ENCODE measurements at regions not wholly inside any gene's neighbourhood (a gene's known extent, or its start where the extent isn't known, plus 50 kb on each side); places are given as distances from the start of the nearest gene placed in this dataset.

- Mint-ChIP-seq H3K27ac (no peak overlapping the region), H3K9me3 (no peaks in the 10 kb centered on the region), H3K4me3 (no peak overlapping the region), H3K36me3 (ENCODE audit: low read depth) (no peaks in the 10 kb centered on the region), H3K4me1 (ENCODE audit: low read depth) (peaks cover 6% of the 10 kb centered on the region; the same call in 1 of the 2 replicates), H3K27me3 (ENCODE audit: insufficient read depth) (peaks cover 8% of the 10 kb centered on the region)
- DNase-seq: no peak
- no peak for TF ChIP-seq CTCF (IDR thresholded peaks at IDR 0.05)
These were observed 454.6 kb downstream of the SOX6 start for GRCh38 chr11:15901790-15902189.

GRCh38 chr11:15903246-15903645 is 453.1 kb downstream of the SOX6 start:
- Mint-ChIP-seq H3K36me3 (ENCODE audit: low read depth) (no peaks in the 10 kb centered on the region), H3K4me3 (no peak overlapping the region), H3K27me3 (ENCODE audit: insufficient read depth) (0 out of 2 replicates have a peak, but pooled peaks cover 4% of the 10 kb centered on the region), H3K27ac (no peak overlapping the region), H3K4me1 (ENCODE audit: low read depth) (no peaks in the 10 kb centered on the region), H3K9me3 (no peaks in the 10 kb centered on the region)
- TF ChIP-seq CTCF (IDR thresholded peaks at IDR 0.05): no peak
- DNase-seq: no peak

- Mint-ChIP-seq H3K4me1 (ENCODE audit: low read depth) (no peaks in the 10 kb centered on the region), H3K4me3 (no peak overlapping the region), H3K27ac (no peak overlapping the region), H3K27me3 (ENCODE audit: insufficient read depth) (0 out of 2 replicates have a peak, but pooled peaks cover 4% of the 10 kb centered on the region), H3K36me3 (ENCODE audit: low read depth) (no peaks in the 10 kb centered on the region), H3K9me3 (no peaks in the 10 kb centered on the region)
- no peak for DNase-seq
- no peak for TF ChIP-seq CTCF (IDR thresholded peaks at IDR 0.05)
These were observed 450.8 kb downstream of the SOX6 start for GRCh38 chr11:15905366-15906104.

- Mint-ChIP-seq H3K4me3 (no peak overlapping the region), H3K9me3 (no peaks in the 10 kb centered on the region), H3K4me1 (ENCODE audit: low read depth) (no peaks in the 10 kb centered on the region), H3K36me3 (ENCODE audit: low read depth) (0 out of 2 replicates have a peak, but pooled peaks cover 2% of the 10 kb centered on the region), H3K27me3 (ENCODE audit: insufficient read depth) (peaks cover 7% of the 10 kb centered on the region; the same call in 1 of the 2 replicates), H3K27ac (no peak overlapping the region)
- no peak for TF ChIP-seq CTCF (IDR thresholded peaks at IDR 0.05)
- no peak for DNase-seq
These were observed 449.8 kb downstream of the SOX6 start for GRCh38 chr11:15906481-15907035.

- no peak overlapping the region for H3K4me3 Mint-ChIP-seq
- H3K27ac Mint-ChIP-seq: no peak overlapping the region
- H3K27me3 Mint-ChIP-seq (ENCODE audit: insufficient read depth): peaks cover 5% of the 10 kb centered on the region; the same call in 1 of the 2 replicates
- no peaks in the 10 kb centered on the region for H3K9me3 Mint-ChIP-seq
- 0 out of 2 replicates have a peak, but pooled peaks cover 5% of the 10 kb centered on the region for H3K36me3 Mint-ChIP-seq (ENCODE audit: low read depth)
- H3K4me1 Mint-ChIP-seq (ENCODE audit: low read depth): no peaks in the 10 kb centered on the region
- TF ChIP-seq CTCF (IDR thresholded peaks at IDR 0.05): no peak
- DNase-seq: no peak
These were observed 448.5 kb downstream of the SOX6 start for GRCh38 chr11:15907806-15908205.

Measured in HFFc6 (cell line).